ENCODE measurements at regions not wholly inside any gene's neighbourhood (a gene's known extent, or its start where the extent isn't known, plus 50 kb on each side); places are given as distances from the start of the nearest gene placed in this dataset.

GRCh38 chr10:88088441-88089340 is 225.3 kb downstream of the PTEN start:
- no peak overlapping the region for H3K9ac ChIP-seq (ENCODE audit: low read length)
- no peaks in the 10 kb centered on the region for H3K79me2 ChIP-seq (ENCODE audit: control insufficient read depth, insufficient read depth, low read length)
- Mint-ChIP-seq H3K4me1 (peaks cover 36% of the 10 kb centered on the region), H3K9me3 (ENCODE audit: insufficient read depth) (no peaks in the 10 kb centered on the region), H3K27me3 (no peaks in the 10 kb centered on the region), H3K27ac (no peak overlapping the region), H3K4me3 (no peak overlapping the region)
- TF ChIP-seq CTCF (IDR thresholded peaks at IDR 0.05) = no peak
- no peak for TF ChIP-seq EZH2 (IDR thresholded peaks at IDR 0.05; ENCODE audit: borderline replicate concordance, insufficient read depth, low read depth, low read length, poor library complexity, severe bottlenecking)
- intact Hi-C loops (cut with micrococcal nuclease) = no loop called here
- no peaks in the 10 kb centered on the region for H4K20me1 ChIP-seq (ENCODE audit: control insufficient read depth, insufficient read depth, low read length, poor library complexity, severe bottlenecking)
- 100% methylated on average over 1 of the region's 9 CpGs for WGBS (ENCODE audit: insufficient coverage)
- H3K27ac ChIP-seq (ENCODE audit: low read length in 2 of 2) = no peak overlapping the region
- H3K4me3 ChIP-seq (ENCODE audit: control extremely low read depth in 1 of 5, extremely low read depth in 1 of 5, insufficient read depth in 1 of 5, low read depth in 2 of 5, low read length in 4 of 5) = no peak overlapping the region
- H3K9me3 ChIP-seq (ENCODE audit: control extremely low read depth in 1 of 3, control insufficient read depth in 2 of 3, insufficient read depth in 1 of 3, low read length in 2 of 3) = no peaks in the 10 kb centered on the region
- CTCF ChIA-PET = interaction anchor here (2.1 to 3.6 kb wide), 2 partner anchors 25 kb away, joined by 6 to 23 read pairs; no protein-coding TSS in a partner anchor
- H3K27me3 ChIP-seq (replicated peaks in 1 of 4; ENCODE audit: control extremely low read depth in 1 of 4, control insufficient read depth in 3 of 4, insufficient read depth in 4 of 4, low read length in 3 of 4) = no peaks in the 10 kb centered on the region
- no peak overlapping the region for H3K4me2 ChIP-seq (replicated peaks; ENCODE audit: low read depth, low read length, poor library complexity, severe bottlenecking)
- no peak for ATAC-seq (ENCODE audit: low read depth)
- no peaks in the 10 kb centered on the region for H3K36me3 ChIP-seq (replicated peaks in 1 of 2; ENCODE audit: control extremely low read depth in 1 of 2, control insufficient read depth in 1 of 2, extremely low read depth in 1 of 2, insufficient read depth in 2 of 2, low read length in 1 of 2)
- H3K4me1 ChIP-seq (ENCODE audit: control insufficient read depth in 2 of 2, insufficient read depth in 2 of 2, low read length in 2 of 2) = peaks cover 29 to 32% of the 10 kb centered on the region in 2 donors
- DNase-seq = no peak
- no peak overlapping the region for H2AFZ ChIP-seq (ENCODE audit: insufficient read depth, low read depth, low read length, poor library complexity, severe bottlenecking)
- POLR2A ChIA-PET = no interaction called here

- ATAC-seq (ENCODE audit: low read depth) (no peak), DNase-seq (no peak)
- H2AFZ ChIP-seq (ENCODE audit: insufficient read depth, low read depth, low read length, poor library complexity, severe bottlenecking) = no peak overlapping the region
- H4K20me1 ChIP-seq (ENCODE audit: control insufficient read depth, insufficient read depth, low read length, poor library complexity, severe bottlenecking) = no peaks in the 10 kb centered on the region
- H3K27ac Mint-ChIP-seq = no peak overlapping the region
- no peaks in the 10 kb centered on the region for H3K27me3 ChIP-seq (replicated peaks in 1 of 4; ENCODE audit: control extremely low read depth in 1 of 4, control insufficient read depth in 3 of 4, insufficient read depth in 4 of 4, low read length in 3 of 4)
- no peaks in the 10 kb centered on the region for H3K36me3 ChIP-seq (replicated peaks in 1 of 2; ENCODE audit: control extremely low read depth in 1 of 2, control insufficient read depth in 1 of 2, extremely low read depth in 1 of 2, insufficient read depth in 2 of 2, low read length in 1 of 2)
- no peak overlapping the region for H3K9ac ChIP-seq (ENCODE audit: low read length)
- H3K4me1 Mint-ChIP-seq = peaks cover 35% of the 10 kb centered on the region
- H3K4me3 ChIP-seq (ENCODE audit: control extremely low read depth in 1 of 5, extremely low read depth in 1 of 5, insufficient read depth in 1 of 5, low read depth in 2 of 5, low read length in 4 of 5) = no peak overlapping the region
- H3K9me3 ChIP-seq (ENCODE audit: control extremely low read depth in 1 of 3, control insufficient read depth in 2 of 3, insufficient read depth in 1 of 3, low read length in 2 of 3) = no peaks in the 10 kb centered on the region
- no peak for TF ChIP-seq CTCF (IDR thresholded peaks at IDR 0.05)
- TF ChIP-seq EZH2 (IDR thresholded peaks at IDR 0.05; ENCODE audit: borderline replicate concordance, insufficient read depth, low read depth, low read length, poor library complexity, severe bottlenecking) = no peak
- intact Hi-C loops (cut with micrococcal nuclease) = no loop called here
- POLR2A ChIA-PET = no interaction called here
- H3K4me3 Mint-ChIP-seq = no peak overlapping the region
- no peak overlapping the region for H3K27ac ChIP-seq (ENCODE audit: low read length in 2 of 2)
- no peak overlapping the region for H3K4me2 ChIP-seq (replicated peaks; ENCODE audit: low read depth, low read length, poor library complexity, severe bottlenecking)
- H3K79me2 ChIP-seq (ENCODE audit: control insufficient read depth, insufficient read depth, low read length) = no peaks in the 10 kb centered on the region
- H3K9me3 Mint-ChIP-seq (ENCODE audit: insufficient read depth) = no peaks in the 10 kb centered on the region
- peaks cover 28 to 29% of the 10 kb centered on the region in 2 donors for H3K4me1 ChIP-seq (ENCODE audit: control insufficient read depth in 2 of 2, insufficient read depth in 2 of 2, low read length in 2 of 2)
- H3K27me3 Mint-ChIP-seq = no peaks in the 10 kb centered on the region
- CTCF ChIA-PET = interaction anchor here (3.6 kb wide), 1 partner anchor 24 kb away, joined by 23 read pairs; no protein-coding TSS in a partner anchor
These were observed 226.1 kb downstream of the PTEN start for GRCh38 chr10:88089498-88089897.

All from B cell (primary cell).